ENCODE measurements at regions not wholly inside any gene's neighbourhood (a gene's known extent, or its start where the extent isn't known, plus 50 kb on each side); places are given as distances from the start of the nearest gene placed in this dataset.

- TF ChIP-seq, protein P1, sequence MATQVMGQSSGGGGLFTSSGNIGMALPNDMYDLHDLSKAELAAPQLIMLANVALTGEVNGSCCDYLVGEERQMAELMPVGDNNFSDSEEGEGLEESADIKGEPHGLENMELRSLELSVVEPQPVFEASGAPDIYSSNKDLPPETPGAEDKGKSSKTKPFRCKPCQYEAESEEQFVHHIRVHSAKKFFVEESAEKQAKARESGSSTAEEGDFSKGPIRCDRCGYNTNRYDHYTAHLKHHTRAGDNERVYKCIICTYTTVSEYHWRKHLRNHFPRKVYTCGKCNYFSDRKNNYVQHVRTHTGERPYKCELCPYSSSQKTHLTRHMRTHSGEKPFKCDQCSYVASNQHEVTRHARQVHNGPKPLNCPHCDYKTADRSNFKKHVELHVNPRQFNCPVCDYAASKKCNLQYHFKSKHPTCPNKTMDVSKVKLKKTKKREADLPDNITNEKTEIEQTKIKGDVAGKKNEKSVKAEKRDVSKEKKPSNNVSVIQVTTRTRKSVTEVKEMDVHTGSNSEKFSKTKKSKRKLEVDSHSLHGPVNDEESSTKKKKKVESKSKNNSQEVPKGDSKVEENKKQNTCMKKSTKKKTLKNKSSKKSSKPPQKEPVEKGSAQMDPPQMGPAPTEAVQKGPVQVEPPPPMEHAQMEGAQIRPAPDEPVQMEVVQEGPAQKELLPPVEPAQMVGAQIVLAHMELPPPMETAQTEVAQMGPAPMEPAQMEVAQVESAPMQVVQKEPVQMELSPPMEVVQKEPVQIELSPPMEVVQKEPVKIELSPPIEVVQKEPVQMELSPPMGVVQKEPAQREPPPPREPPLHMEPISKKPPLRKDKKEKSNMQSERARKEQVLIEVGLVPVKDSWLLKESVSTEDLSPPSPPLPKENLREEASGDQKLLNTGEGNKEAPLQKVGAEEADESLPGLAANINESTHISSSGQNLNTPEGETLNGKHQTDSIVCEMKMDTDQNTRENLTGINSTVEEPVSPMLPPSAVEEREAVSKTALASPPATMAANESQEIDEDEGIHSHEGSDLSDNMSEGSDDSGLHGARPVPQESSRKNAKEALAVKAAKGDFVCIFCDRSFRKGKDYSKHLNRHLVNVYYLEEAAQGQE (IDR thresholded peaks at IDR 0.05; ENCODE audit: unreplicated experiment) = no peak
- TF ChIP-seq EZH2phosphoT487 (IDR thresholded peaks at IDR 0.05; ENCODE audit: unreplicated experiment) = no peak
- no peak for TF ChIP-seq ZNF331 (CRISPR knock-in tag; IDR thresholded peaks at IDR 0.05; ENCODE audit: low read depth)
- TF ChIP-seq STAT1 (IDR thresholded peaks at IDR 0.05; ENCODE audit: unreplicated experiment) = no peak
- TF ChIP-seq, protein P2, sequence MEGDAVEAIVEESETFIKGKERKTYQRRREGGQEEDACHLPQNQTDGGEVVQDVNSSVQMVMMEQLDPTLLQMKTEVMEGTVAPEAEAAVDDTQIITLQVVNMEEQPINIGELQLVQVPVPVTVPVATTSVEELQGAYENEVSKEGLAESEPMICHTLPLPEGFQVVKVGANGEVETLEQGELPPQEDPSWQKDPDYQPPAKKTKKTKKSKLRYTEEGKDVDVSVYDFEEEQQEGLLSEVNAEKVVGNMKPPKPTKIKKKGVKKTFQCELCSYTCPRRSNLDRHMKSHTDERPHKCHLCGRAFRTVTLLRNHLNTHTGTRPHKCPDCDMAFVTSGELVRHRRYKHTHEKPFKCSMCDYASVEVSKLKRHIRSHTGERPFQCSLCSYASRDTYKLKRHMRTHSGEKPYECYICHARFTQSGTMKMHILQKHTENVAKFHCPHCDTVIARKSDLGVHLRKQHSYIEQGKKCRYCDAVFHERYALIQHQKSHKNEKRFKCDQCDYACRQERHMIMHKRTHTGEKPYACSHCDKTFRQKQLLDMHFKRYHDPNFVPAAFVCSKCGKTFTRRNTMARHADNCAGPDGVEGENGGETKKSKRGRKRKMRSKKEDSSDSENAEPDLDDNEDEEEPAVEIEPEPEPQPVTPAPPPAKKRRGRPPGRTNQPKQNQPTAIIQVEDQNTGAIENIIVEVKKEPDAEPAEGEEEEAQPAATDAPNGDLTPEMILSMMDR (conservative IDR thresholded peaks at IDR 0.05; ENCODE audit: low read depth in 2 of 2) = no peak
- no peak for TF ChIP-seq ZNF114 (CRISPR knock-in tag; IDR thresholded peaks at IDR 0.05)
These were observed 81.6 kb downstream of the PHETA1 start (continued) for GRCh38 chr12:111287125-111287900.

- H3K4me3 Mint-ChIP-seq = no peak overlapping the region; the same call in 2 of the 3 replicates
- Histone ChIP-seq H2AFZ (no peak overlapping the region), H3K4me1 (ENCODE audit: insufficient read depth) (peaks cover 12% of the 10 kb centered on the region), H4K20me1 (replicated peaks; ENCODE audit: insufficient read depth) (no peaks in the 10 kb centered on the region), H3K4me2 (peak overlapping the region; percentile 57; the same call in 1 of the 2 replicates), H3K36me3 (ENCODE audit: insufficient read depth) (no peaks in the 10 kb centered on the region), H3K27me3 (ENCODE audit: insufficient read depth) (no peaks in the 10 kb centered on the region), H3K9me2 (ENCODE audit: insufficient read depth) (no peaks in the 10 kb centered on the region), H3K79me2 (replicated peaks; ENCODE audit: insufficient read depth) (no peaks in the 10 kb centered on the region), H3F3A (replicated peaks; ENCODE audit: low read depth) (no peaks in the 10 kb centered on the region), H3K4me3 (no peak overlapping the region), H3K27ac (ENCODE audit: low read depth) (no peak overlapping the region)
- TF ChIP-seq, protein P3, sequence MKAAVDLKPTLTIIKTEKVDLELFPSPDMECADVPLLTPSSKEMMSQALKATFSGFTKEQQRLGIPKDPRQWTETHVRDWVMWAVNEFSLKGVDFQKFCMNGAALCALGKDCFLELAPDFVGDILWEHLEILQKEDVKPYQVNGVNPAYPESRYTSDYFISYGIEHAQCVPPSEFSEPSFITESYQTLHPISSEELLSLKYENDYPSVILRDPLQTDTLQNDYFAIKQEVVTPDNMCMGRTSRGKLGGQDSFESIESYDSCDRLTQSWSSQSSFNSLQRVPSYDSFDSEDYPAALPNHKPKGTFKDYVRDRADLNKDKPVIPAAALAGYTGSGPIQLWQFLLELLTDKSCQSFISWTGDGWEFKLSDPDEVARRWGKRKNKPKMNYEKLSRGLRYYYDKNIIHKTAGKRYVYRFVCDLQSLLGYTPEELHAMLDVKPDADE (IDR thresholded peaks at IDR 0.05) = no peak
- no peak for TF ChIP-seq EZH2 (IDR thresholded peaks at IDR 0.05; ENCODE audit: low read depth, unreplicated experiment)
- TF ChIP-seq ZNF331 (CRISPR knock-in tag; IDR thresholded peaks at IDR 0.05; ENCODE audit: low read depth) = no peak
- TF ChIP-seq POLR2AphosphoS5 (IDR thresholded peaks at IDR 0.05; ENCODE audit: low read depth) = no peak
- no peak for TF ChIP-seq STAT1 (IDR thresholded peaks at IDR 0.05; ENCODE audit: unreplicated experiment)
- DNase-seq (ENCODE audit: low spot score) = peak; percentile 73
- peaks cover 12% of the 10 kb centered on the region for H3K9me3 Mint-ChIP-seq
- H3K36me3 Mint-ChIP-seq (ENCODE audit: low read depth) = peaks cover 12% of the 10 kb centered on the region; the same call in 2 of the 3 replicates
- peaks cover 18% of the 10 kb centered on the region for H3K4me1 Mint-ChIP-seq
- H3K27me3 Mint-ChIP-seq (ENCODE audit: insufficient read depth, low read depth, poor library complexity) = peaks cover 9% of the 10 kb centered on the region
- H3K27ac Mint-ChIP-seq = no peak overlapping the region
- ATAC-seq = peak; percentile 86
These were observed 83.7 kb downstream of the PHETA1 start for GRCh38 chr12:111285200-111285599.
